ENCODE measurements at regions not wholly inside any gene's neighbourhood (a gene's known extent, or its start where the extent isn't known, plus 50 kb on each side); places are given as distances from the start of the nearest gene placed in this dataset.

- H3K27ac ChIP-seq (ENCODE audit: low read length): no peak overlapping the region
- no peaks in the 10 kb centered on the region for H3K4me1 ChIP-seq (ENCODE audit: control insufficient read depth, insufficient read depth, low read length)
- no peak for DNase-seq
- H3K9me3 ChIP-seq (replicated peaks; ENCODE audit: control insufficient read depth, low read depth, low read length): no peaks in the 10 kb centered on the region
- no peak overlapping the region for H3K4me3 ChIP-seq (ENCODE audit: low read length)
- WGBS (ENCODE audit: insufficient coverage): 93% methylated on average over 4 of the region's 5 CpGs
- H3K27me3 ChIP-seq (ENCODE audit: control insufficient read depth, insufficient read depth, low read length): no peaks in the 10 kb centered on the region
- no peaks in the 10 kb centered on the region for H3K36me3 ChIP-seq (ENCODE audit: control insufficient read depth, insufficient read depth, low read length)
Observed at GRCh38 chr18:25787276-25787675, 303.1 kb downstream of the SS18 start.

DNA sequence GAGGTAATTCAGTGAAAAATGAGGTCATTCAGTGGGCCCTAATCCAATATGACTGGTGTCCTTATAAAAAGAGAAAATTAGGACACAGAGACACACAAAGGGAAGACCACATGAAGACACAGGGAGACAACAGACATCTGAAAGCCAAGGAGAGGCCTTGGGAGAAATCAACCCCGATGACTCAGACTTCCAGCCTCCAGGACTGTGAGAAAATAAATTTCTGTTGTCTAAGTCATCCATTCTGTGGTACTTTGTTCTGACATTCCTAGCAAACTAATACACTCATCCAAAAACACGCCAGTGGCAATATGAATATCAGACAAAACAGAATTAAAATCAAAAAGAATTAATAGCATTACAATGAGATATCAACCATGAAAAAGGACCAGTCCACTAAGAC lies 303.7 kb downstream of the SS18 start:
- no peaks in the 10 kb centered on the region for H3K27me3 ChIP-seq (ENCODE audit: control insufficient read depth, insufficient read depth, low read length)
- no peak for DNase-seq
- no CpG with 5 or more reads among the region's 2 CpGs for WGBS (ENCODE audit: insufficient coverage)

DNA sequence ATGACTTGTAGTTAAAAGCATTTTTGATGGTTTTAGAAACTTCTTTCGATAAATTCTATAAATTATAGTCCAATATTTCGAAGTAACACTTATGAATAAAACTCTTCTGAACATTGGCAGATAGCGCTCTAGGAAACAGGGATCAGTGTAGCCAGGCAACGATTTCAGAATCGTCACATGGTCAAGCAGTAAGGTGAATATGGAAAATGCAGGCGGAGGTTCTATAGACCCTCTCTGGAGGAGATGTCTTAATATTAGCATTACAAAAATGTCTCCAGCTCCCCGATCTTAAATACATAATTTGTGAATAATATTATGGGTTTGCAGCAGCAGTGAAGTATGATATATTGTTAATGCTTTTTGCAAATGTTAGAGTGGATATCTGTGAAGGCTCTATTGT lies 310.3 kb downstream of the SS18 start:
- Histone ChIP-seq H3K9me3 (replicated peaks; ENCODE audit: control insufficient read depth, low read depth, low read length) (no peaks in the 10 kb centered on the region), H3K27ac (ENCODE audit: low read length) (no peak overlapping the region), H3K4me3 (ENCODE audit: low read length) (no peak overlapping the region), H3K27me3 (ENCODE audit: control insufficient read depth, insufficient read depth, low read length) (no peaks in the 10 kb centered on the region), H3K36me3 (ENCODE audit: control insufficient read depth, insufficient read depth, low read length) (no peaks in the 10 kb centered on the region), H3K4me1 (ENCODE audit: control insufficient read depth, insufficient read depth, low read length) (no peaks in the 10 kb centered on the region)
- WGBS (ENCODE audit: insufficient coverage): no CpG with 5 or more reads among the region's 7 CpGs
- DNase-seq: peak; percentile 21

More for the DNA sequence above, 303.7 kb downstream of the SS18 start:
- Histone ChIP-seq H3K27ac (ENCODE audit: low read length) (no peak overlapping the region), H3K4me1 (ENCODE audit: control insufficient read depth, insufficient read depth, low read length) (no peaks in the 10 kb centered on the region), H3K9me3 (replicated peaks; ENCODE audit: control insufficient read depth, low read depth, low read length) (no peaks in the 10 kb centered on the region), H3K36me3 (ENCODE audit: control insufficient read depth, insufficient read depth, low read length) (no peaks in the 10 kb centered on the region), H3K4me3 (ENCODE audit: low read length) (no peak overlapping the region)

- no peak overlapping the region for H3K4me3 ChIP-seq (ENCODE audit: low read length)
- no peaks in the 10 kb centered on the region for H3K36me3 ChIP-seq (ENCODE audit: control insufficient read depth, insufficient read depth, low read length)
- no peaks in the 10 kb centered on the region for H3K4me1 ChIP-seq (ENCODE audit: control insufficient read depth, insufficient read depth, low read length)
- H3K9me3 ChIP-seq (replicated peaks; ENCODE audit: control insufficient read depth, low read depth, low read length): no peaks in the 10 kb centered on the region
- H3K27ac ChIP-seq (ENCODE audit: low read length): no peak overlapping the region
- no peaks in the 10 kb centered on the region for H3K27me3 ChIP-seq (ENCODE audit: control insufficient read depth, insufficient read depth, low read length)
- no CpG with 5 or more reads among the region's 3 CpGs for WGBS (ENCODE audit: insufficient coverage)
- no peak for DNase-seq
Observed at GRCh38 chr18:25771796-25772195, 318.6 kb downstream of the SS18 start.

DNA sequence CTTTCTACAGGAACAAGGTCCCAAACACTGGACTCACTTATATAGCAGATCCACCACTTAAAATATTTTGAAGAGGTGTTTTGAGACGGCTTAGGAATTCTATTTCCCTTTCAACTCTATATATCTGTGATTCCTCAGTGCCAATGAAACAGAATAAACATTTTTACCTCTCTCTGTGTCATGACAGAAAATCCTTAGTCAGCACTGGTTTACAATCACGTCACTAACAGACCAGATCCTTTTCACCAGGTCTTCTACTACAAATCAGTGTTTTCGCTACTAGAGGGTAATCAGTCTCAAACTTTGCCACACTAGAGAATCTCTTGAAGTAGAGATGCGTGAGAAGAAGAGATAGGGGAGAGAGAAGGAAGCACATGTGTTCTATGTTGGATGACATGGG lies 325.6 kb downstream of the SS18 start:
- Histone ChIP-seq H3K9me3 (replicated peaks; ENCODE audit: control insufficient read depth, low read depth, low read length) (no peaks in the 10 kb centered on the region), H3K27ac (ENCODE audit: low read length) (no peak overlapping the region), H3K4me3 (ENCODE audit: low read length) (no peak overlapping the region), H3K27me3 (ENCODE audit: control insufficient read depth, insufficient read depth, low read length) (no peaks in the 10 kb centered on the region), H3K4me1 (ENCODE audit: control insufficient read depth, insufficient read depth, low read length) (no peaks in the 10 kb centered on the region), H3K36me3 (ENCODE audit: control insufficient read depth, insufficient read depth, low read length) (no peaks in the 10 kb centered on the region)
- no CpG with 5 or more reads among the region's 4 CpGs for WGBS (ENCODE audit: insufficient coverage)
- DNase-seq: no peak

DNA sequence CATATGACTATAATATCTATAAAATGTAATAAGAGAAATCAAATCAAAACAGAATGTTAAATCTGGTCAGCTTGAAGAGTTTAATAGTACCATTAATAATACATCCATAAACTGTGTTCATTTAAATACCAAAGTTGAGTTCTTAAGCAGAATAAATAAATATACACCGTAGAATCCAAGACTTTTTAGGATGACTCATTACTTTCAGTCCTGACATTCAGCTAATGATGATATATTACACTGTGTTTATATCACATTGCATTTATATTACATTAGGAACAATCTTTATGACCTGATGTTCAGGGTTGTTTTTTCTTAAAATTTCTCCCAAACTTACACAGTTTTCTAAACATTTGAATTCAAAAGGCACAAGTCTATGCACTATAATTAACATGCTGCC lies 331.3 kb downstream of the SS18 start:
- WGBS (ENCODE audit: insufficient coverage): no CpG with 5 or more reads among the region's 1 CpG
- no peak overlapping the region for H3K4me3 ChIP-seq (ENCODE audit: low read length)
- no peaks in the 10 kb centered on the region for H3K27me3 ChIP-seq (ENCODE audit: control insufficient read depth, insufficient read depth, low read length)
- no peak overlapping the region for H3K27ac ChIP-seq (ENCODE audit: low read length)
- no peak for DNase-seq
- no peaks in the 10 kb centered on the region for H3K36me3 ChIP-seq (ENCODE audit: control insufficient read depth, insufficient read depth, low read length)
- H3K9me3 ChIP-seq (replicated peaks; ENCODE audit: control insufficient read depth, low read depth, low read length): no peaks in the 10 kb centered on the region
- no peaks in the 10 kb centered on the region for H3K4me1 ChIP-seq (ENCODE audit: control insufficient read depth, insufficient read depth, low read length)

GRCh38 chr18:25743646-25744151 lies 346.7 kb downstream of the SS18 start:
- H3K4me1 ChIP-seq (ENCODE audit: control insufficient read depth, insufficient read depth, low read length): peaks cover 21% of the 10 kb centered on the region
- H3K27ac ChIP-seq (ENCODE audit: low read length): peak overlapping the region; percentile 38
- H3K4me3 ChIP-seq (ENCODE audit: low read length): no peak overlapping the region
- H3K9me3 ChIP-seq (replicated peaks; ENCODE audit: control insufficient read depth, low read depth, low read length): peaks cover 4% of the 10 kb centered on the region
- peak; percentile 48 for DNase-seq
- no peaks in the 10 kb centered on the region for H3K36me3 ChIP-seq (ENCODE audit: control insufficient read depth, insufficient read depth, low read length)
- 60% methylated on average over 7 of the region's 7 CpGs for WGBS (ENCODE audit: insufficient coverage)
- no peaks in the 10 kb centered on the region for H3K27me3 ChIP-seq (ENCODE audit: control insufficient read depth, insufficient read depth, low read length)

DNA sequence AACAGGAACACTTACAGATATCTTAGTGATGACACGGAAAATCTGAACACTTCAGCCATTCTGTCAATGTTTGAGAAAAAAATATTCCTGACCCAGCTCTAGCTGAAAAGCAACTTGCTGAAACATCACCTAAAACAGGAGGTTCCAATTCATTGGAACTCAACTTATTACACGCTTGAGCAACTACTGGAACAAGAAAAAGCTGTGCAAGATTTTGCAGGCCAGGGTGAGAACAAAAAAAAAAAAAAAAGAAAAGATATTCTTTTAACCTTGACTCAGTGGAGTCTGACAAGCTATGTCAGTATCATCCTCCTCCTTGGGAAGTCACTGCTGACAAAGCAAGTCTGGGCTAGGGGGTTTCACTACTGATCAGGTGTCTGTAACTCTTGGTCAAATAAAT lies 351.0 kb downstream of the SS18 start:
- H3K27ac ChIP-seq (ENCODE audit: low read length): no peak overlapping the region
- DNase-seq: no peak
- no peaks in the 10 kb centered on the region for H3K36me3 ChIP-seq (ENCODE audit: control insufficient read depth, insufficient read depth, low read length)
- no peak overlapping the region for H3K4me3 ChIP-seq (ENCODE audit: low read length)
- no CpG with 5 or more reads among the region's 2 CpGs for WGBS (ENCODE audit: insufficient coverage)
- peaks cover 50% of the 10 kb centered on the region for H3K4me1 ChIP-seq (ENCODE audit: control insufficient read depth, insufficient read depth, low read length)
- no peaks in the 10 kb centered on the region for H3K27me3 ChIP-seq (ENCODE audit: control insufficient read depth, insufficient read depth, low read length)
- H3K9me3 ChIP-seq (replicated peaks; ENCODE audit: control insufficient read depth, low read depth, low read length): no peaks in the 10 kb centered on the region

DNA sequence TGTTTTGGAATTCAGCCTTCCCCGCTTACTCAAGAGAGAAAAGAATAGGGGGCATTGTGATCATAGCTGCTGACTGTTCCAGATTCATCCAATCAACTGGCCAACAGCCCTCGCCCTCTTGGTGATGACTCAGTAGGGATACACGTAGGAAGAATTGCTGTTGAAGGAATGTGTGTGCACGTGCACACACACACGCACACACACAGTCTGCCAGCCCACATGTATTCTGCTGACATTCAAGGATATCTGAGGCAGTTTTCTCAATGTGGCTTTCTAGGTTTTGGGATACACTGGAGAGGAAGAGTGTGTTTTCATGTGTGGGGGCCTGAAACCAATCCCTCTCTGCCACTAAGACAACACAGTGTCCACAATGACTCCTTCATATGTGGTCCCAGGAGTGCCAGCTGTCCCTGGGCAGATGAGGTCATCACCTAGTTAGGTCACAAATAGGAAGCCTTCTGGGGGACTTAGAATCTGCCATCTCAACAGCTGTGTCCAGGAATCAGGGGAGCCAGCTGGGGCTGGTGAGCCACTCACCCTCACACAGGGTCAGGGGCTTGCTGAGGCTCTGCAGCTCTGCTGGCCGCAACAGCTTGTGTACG lies 352.6 kb downstream of the SS18 start:
- peaks cover 44% of the 10 kb centered on the region for H3K4me1 ChIP-seq (ENCODE audit: control insufficient read depth, insufficient read depth, low read length)
- WGBS (ENCODE audit: insufficient coverage): 93% methylated on average over 2 of the region's 7 CpGs
- no peak overlapping the region for H3K4me3 ChIP-seq (ENCODE audit: low read length)
- no peaks in the 10 kb centered on the region for H3K36me3 ChIP-seq (ENCODE audit: control insufficient read depth, insufficient read depth, low read length)
- H3K9me3 ChIP-seq (replicated peaks; ENCODE audit: control insufficient read depth, low read depth, low read length): no peaks in the 10 kb centered on the region
- peak overlapping the region; percentile 88 for H3K27ac ChIP-seq (ENCODE audit: low read length)
- H3K27me3 ChIP-seq (ENCODE audit: control insufficient read depth, insufficient read depth, low read length): no peaks in the 10 kb centered on the region
- DNase-seq: peak; percentile 90

DNA sequence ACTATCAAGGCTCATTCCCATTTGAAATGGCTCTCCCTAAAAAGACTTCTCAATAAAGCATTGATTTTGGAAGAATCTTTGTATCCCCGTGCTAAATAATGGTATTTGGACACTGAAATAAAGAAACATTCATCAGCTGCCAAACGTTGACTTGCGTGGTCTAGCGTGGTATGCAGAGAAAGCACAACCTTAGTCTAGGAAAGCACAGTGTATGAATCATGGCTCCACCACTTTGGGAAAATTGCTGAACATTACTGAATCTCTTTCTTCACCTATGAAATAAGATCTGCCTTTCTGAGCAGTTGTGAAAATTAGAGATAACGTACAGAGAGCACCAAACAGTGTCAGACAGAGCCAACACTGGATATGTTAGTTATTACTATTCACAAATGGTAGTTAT lies 353.9 kb downstream of the SS18 start:
- H3K36me3 ChIP-seq (ENCODE audit: control insufficient read depth, insufficient read depth, low read length): no peaks in the 10 kb centered on the region
- H3K4me1 ChIP-seq (ENCODE audit: control insufficient read depth, insufficient read depth, low read length): peaks cover 44% of the 10 kb centered on the region
- H3K27me3 ChIP-seq (ENCODE audit: control insufficient read depth, insufficient read depth, low read length): no peaks in the 10 kb centered on the region
- H3K9me3 ChIP-seq (replicated peaks; ENCODE audit: control insufficient read depth, low read depth, low read length): peaks cover 3% of the 10 kb centered on the region
- peak overlapping the region; percentile 88 for H3K27ac ChIP-seq (ENCODE audit: low read length)
- H3K4me3 ChIP-seq (ENCODE audit: low read length): no peak overlapping the region
- WGBS (ENCODE audit: insufficient coverage): 77% methylated on average over 3 of the region's 5 CpGs
- no peak for DNase-seq

DNA sequence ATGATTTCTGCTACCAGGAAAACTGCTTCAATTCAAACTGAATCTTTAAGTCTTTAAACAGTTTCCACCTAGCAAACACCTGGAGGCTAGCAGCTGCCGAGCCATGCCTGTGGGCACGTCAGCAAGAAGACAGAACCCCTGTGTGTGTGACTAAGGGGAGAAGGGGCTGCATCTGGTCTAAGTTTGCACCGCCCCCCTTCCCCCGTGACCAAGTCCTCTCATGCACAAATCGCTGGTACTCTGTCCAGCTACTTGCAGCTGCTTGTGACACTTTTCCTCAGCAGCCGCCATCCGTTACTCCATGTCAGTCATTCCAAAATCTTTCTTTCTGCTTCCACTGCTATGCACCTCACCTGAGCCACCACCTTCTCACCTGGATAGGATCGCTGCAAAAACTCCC lies 355.0 kb downstream of the SS18 start:
- no peaks in the 10 kb centered on the region for H3K27me3 ChIP-seq (ENCODE audit: control insufficient read depth, insufficient read depth, low read length)

More for the DNA sequence above, 355.0 kb downstream of the SS18 start:
- Histone ChIP-seq H3K27ac (ENCODE audit: low read length) (peak overlapping the region; percentile 59), H3K4me1 (ENCODE audit: control insufficient read depth, insufficient read depth, low read length) (peaks cover 42% of the 10 kb centered on the region), H3K36me3 (ENCODE audit: control insufficient read depth, insufficient read depth, low read length) (no peaks in the 10 kb centered on the region), H3K9me3 (replicated peaks; ENCODE audit: control insufficient read depth, low read depth, low read length) (peaks cover 10% of the 10 kb centered on the region), H3K4me3 (ENCODE audit: low read length) (no peak overlapping the region)
- 33% methylated on average over 8 of the region's 8 CpGs for WGBS (ENCODE audit: insufficient coverage)
- DNase-seq: peak; percentile 67
